Left lung (tissue), 4 donors: ENCODE measurements at regions not wholly inside any gene's neighbourhood (a gene's known extent, or its start where the extent isn't known, plus 50 kb on each side); places are given as distances from the start of the nearest gene placed in this dataset.
"Not testable (repeated sequence)": the region's sequence is repeated elsewhere in the genome, so short reads cannot be mapped to it uniquely, and the experiment has no call there.

ENCODE experiments used
- ATAC-seq: fragments of 200-7000 bp; cut with Tn5 transposase; one replicate; pipeline ENCODE4 v1.9.1; 2020; ENCODE audit warnings: moderate library complexity
- DNase-seq, 4 donors: peaks; one replicate each; pipeline ENCODE4 v3.0.0-alpha.2; 2013 to 2020
- H3K27ac ChIP-seq, 2 donors: fragments of 200-600 bp; sonication (generic) in 1 of 2; one replicate each; pipeline versions ENCODE4 v1.5.0 to v1.8.0; 2020 to 2021
- H3K27me3 ChIP-seq, 2 donors: fragments of 200-600 bp; sonication (generic) in 1 of 2; one replicate each; pipeline versions ENCODE4 v1.5.0 to v1.8.0; 2020 to 2021
- H3K36me3 ChIP-seq, 2 donors: fragments of 200-600 bp; sonication (generic) in 1 of 2; one replicate each; pipeline versions ENCODE4 v1.5.0 to v1.8.0; 2020 to 2021
- H3K4me1 ChIP-seq, 2 donors: fragments of 200-600 bp; one replicate each; pipeline ENCODE4 v1.8.0; 2021
- H3K4me3 ChIP-seq, 2 donors: fragments of 200-600 bp; sonication (generic) in 1 of 2; one replicate each; pipeline versions ENCODE4 v1.5.0 to v1.8.0; 2020 to 2021; ENCODE audit warnings: mild to moderate bottlenecking in 1 of 2
- H3K9me3 ChIP-seq, 2 donors: fragments of 200-600 bp; sonication (generic) in 1 of 2; one replicate each; pipeline versions ENCODE4 v1.5.0 to v1.8.0; 2020 to 2021
- CTCF ChIP-seq, 2 donors: fragments of 200-600 bp; sonication (generic) in 1 of 2; IDR thresholded peaks; one replicate each; pipeline versions ENCODE4 v1.5.0 to v1.8.0; 2021; ENCODE audit warnings: antibody characterized with exemption in 2 of 2
- intact Hi-C, 2 donors: fragments of 100-400 bp; cut with DNase I; formaldehyde crosslinking; loops; one replicate each; pipeline versions ENCODE4 v1.11.2 to v1.14.2; 2022
- donor health status: DM: no; HTN: yes; CAD: no.
- donor health status: DM: no; HTN: no; CAD: no.

- DNase-seq (no peak), ATAC-seq (no peak)
- Histone ChIP-seq H3K4me1 (no peaks in the 10 kb centered on the region), H3K36me3 (no peaks in the 10 kb centered on the region), H3K27ac (no peak overlapping the region), H3K9me3 (no peaks in the 10 kb centered on the region), H3K27me3 (no peaks in the 10 kb centered on the region), H3K4me3 (no peak overlapping the region)
- intact Hi-C loops, result no loop called here
- no peak for TF ChIP-seq CTCF (IDR thresholded peaks at IDR 0.05)
Measured at GRCh38 chr5:91937121-91937520, 554.0 kb upstream of the ARRDC3 start.

- DNase-seq (no peak), ATAC-seq (no peak)
- Histone ChIP-seq H3K9me3 (no peaks in the 10 kb centered on the region), H3K4me1 (no peaks in the 10 kb centered on the region), H3K27ac (no peak overlapping the region), H3K27me3 (no peaks in the 10 kb centered on the region), H3K36me3 (no peaks in the 10 kb centered on the region), H3K4me3 (no peak overlapping the region)
- TF ChIP-seq CTCF (IDR thresholded peaks at IDR 0.05), result no peak
- intact Hi-C loops, result no loop called here
Measured at GRCh38 chr5:91929522-91929817, 546.4 kb upstream of the ARRDC3 start.

GRCh38 chr5:91928754-91929521 is 545.8 kb upstream of the ARRDC3 start:
- Histone ChIP-seq H3K27ac (no peak overlapping the region), H3K4me1 (no peaks in the 10 kb centered on the region), H3K36me3 (no peaks in the 10 kb centered on the region), H3K27me3 (no peaks in the 10 kb centered on the region), H3K9me3 (no peaks in the 10 kb centered on the region), H3K4me3 (no peak overlapping the region)
- intact Hi-C loops, result no loop called here
- peak; percentile 18 to 37 for TF ChIP-seq CTCF (IDR thresholded peaks at IDR 0.05)
- peak in 1 of 4 donors; percentile 3 for DNase-seq
- ATAC-seq, result peak; percentile 44

- ATAC-seq, result no peak
- Histone ChIP-seq H3K27me3 (no peaks in the 10 kb centered on the region), H3K9me3 (no peaks in the 10 kb centered on the region), H3K4me3 (no peak overlapping the region), H3K36me3 (no peaks in the 10 kb centered on the region), H3K4me1 (no peaks in the 10 kb centered on the region), H3K27ac (no peak overlapping the region)
- intact Hi-C loops, result no loop called here
- no peak for TF ChIP-seq CTCF (IDR thresholded peaks at IDR 0.05)
- no peak for DNase-seq
Measured at GRCh38 chr5:91927439-91927838, 544.3 kb upstream of the ARRDC3 start.

- DNase-seq (no peak), ATAC-seq (no peak)
- TF ChIP-seq CTCF (IDR thresholded peaks at IDR 0.05), result no peak
- Histone ChIP-seq H3K4me3 (no peak overlapping the region), H3K9me3 (no peaks in the 10 kb centered on the region), H3K36me3 (no peaks in the 10 kb centered on the region), H3K27ac (no peak overlapping the region), H3K27me3 (no peaks in the 10 kb centered on the region), H3K4me1 (no peaks in the 10 kb centered on the region)
- intact Hi-C loops, result no loop called here
Measured at GRCh38 chr5:91925249-91925648, 542.1 kb upstream of the ARRDC3 start.

- intact Hi-C loops, H3K27ac ChIP-seq, H3K27me3 ChIP-seq, H3K4me1 ChIP-seq, H3K4me3 ChIP-seq, ATAC-seq, H3K9me3 ChIP-seq, H3K36me3 ChIP-seq: not testable (repeated sequence)
- peak in 1 of 4 donors; percentile 78 for DNase-seq
Measured at GRCh38 chr5:91917037-91917814, 534.1 kb upstream of the ARRDC3 start.
